ENCODE measurements at regions not wholly inside any gene's neighbourhood (a gene's known extent, or its start where the extent isn't known, plus 50 kb on each side); places are given as distances from the start of the nearest gene placed in this dataset.

DNA sequence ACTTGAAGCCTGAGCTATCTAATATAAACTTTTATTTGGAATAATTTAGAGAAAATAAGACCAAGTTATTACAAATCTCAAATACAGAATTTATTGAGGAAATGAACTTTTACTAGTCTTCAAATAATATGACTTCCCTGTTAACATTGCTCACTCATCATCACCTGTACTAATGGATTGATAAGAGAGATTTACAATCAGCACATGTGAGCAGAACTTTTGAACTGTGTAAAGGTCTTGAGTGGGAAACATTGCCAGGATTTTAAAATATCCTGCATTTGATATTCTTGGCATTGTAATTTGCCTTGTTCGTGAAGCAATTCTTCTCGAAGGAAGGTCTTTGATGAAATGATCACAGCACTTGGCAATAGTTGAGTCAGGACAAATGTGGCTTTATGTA lies 111.9 kb downstream of the FGF9 start:
- Histone ChIP-seq H3K27me3 (no peaks in the 10 kb centered on the region), H3K9me3 (peaks cover 0 to 17% (median 0%) of the 10 kb centered on the region in 3 donors), H3K4me1 (no peaks in the 10 kb centered on the region), H3K4me3 (no peak overlapping the region), H3K27ac (no peak overlapping the region), H3K36me3 (no peaks in the 10 kb centered on the region)
- no peak for ATAC-seq
- TF ChIP-seq EP300 (IDR thresholded peaks at IDR 0.05) (no peak), CTCF (IDR thresholded peaks at IDR 0.05) (no peak), POLR2A (IDR thresholded peaks at IDR 0.05) (no peak), POLR2AphosphoS5 (IDR thresholded peaks at IDR 0.05) (no peak)
- WGBS, 2 donors (ENCODE audit: low coverage in 1 of 2), result 72 to 84% methylated on average over 2 of the region's 2 CpGs

DNA sequence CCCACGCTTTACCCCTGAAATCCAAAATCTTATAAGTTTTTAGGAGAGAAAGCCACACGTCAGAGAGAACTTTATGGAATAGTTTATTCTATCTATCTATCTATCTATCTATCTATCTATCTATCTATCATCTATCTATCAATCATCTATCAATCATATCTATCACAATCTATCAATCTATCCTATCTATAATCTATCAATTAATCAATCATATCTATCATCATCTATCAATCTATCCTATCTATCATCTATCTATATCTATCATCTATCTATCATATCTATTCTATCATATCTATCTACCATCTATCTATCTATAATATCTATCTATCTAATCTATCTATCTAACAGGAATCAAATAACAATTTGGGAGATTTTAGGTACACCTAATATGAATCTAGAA lies 115.1 kb downstream of the FGF9 start:
- 82 to 100% methylated on average over 2 of the region's 2 CpGs for WGBS, 2 donors (ENCODE audit: low coverage in 1 of 2)
- no peak overlapping the region for H3K27ac ChIP-seq
- no peaks in the 10 kb centered on the region for H3K4me1 ChIP-seq
- ATAC-seq, result no peak
- H3K27me3 ChIP-seq, result peaks cover 3% of the 10 kb centered on the region
- peaks cover 0 to under 1% (median 0%) of the 10 kb centered on the region in 3 donors for H3K9me3 ChIP-seq
- no peak overlapping the region for H3K4me3 ChIP-seq
- TF ChIP-seq POLR2A (IDR thresholded peaks at IDR 0.05) (no peak), POLR2AphosphoS5 (IDR thresholded peaks at IDR 0.05) (no peak), CTCF (IDR thresholded peaks at IDR 0.05) (no peak), EP300 (IDR thresholded peaks at IDR 0.05) (no peak)
- no peaks in the 10 kb centered on the region for H3K36me3 ChIP-seq

DNA sequence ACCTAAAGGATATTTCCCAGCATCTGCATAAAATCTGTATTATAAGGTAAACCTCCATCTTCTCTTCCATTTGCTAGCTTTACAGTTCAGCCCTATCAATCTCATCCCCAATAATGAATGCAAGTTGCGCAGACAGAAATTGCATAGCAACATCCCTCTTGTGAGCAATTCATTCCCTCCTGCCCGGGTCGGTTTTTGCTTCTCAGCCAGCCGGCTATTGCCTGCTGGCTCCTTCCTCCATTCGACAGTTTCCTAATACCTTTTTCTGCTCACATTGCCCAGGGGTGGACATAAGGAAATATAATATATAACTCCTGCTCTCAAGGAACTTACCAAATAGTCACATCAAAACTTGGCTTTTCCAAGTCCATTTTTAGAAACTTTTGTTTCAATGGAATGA lies 125.2 kb downstream of the FGF9 start:
- Histone ChIP-seq H3K4me1 (no peaks in the 10 kb centered on the region), H3K36me3 (no peaks in the 10 kb centered on the region), H3K27ac (no peak overlapping the region), H3K27me3 (no peaks in the 10 kb centered on the region), H3K4me3 (no peak overlapping the region), H3K9me3 (no peaks in the 10 kb centered on the region)
- 47 to 56% methylated on average over 4 to 5 of the region's 5 CpGs for WGBS, 2 donors (ENCODE audit: low coverage in 1 of 2)
- no peak for ATAC-seq
- no peak for TF ChIP-seq POLR2A (IDR thresholded peaks at IDR 0.05)
- no peak for TF ChIP-seq EP300 (IDR thresholded peaks at IDR 0.05)
- TF ChIP-seq CTCF (IDR thresholded peaks at IDR 0.05), result no peak
- no peak for TF ChIP-seq POLR2AphosphoS5 (IDR thresholded peaks at IDR 0.05)

DNA sequence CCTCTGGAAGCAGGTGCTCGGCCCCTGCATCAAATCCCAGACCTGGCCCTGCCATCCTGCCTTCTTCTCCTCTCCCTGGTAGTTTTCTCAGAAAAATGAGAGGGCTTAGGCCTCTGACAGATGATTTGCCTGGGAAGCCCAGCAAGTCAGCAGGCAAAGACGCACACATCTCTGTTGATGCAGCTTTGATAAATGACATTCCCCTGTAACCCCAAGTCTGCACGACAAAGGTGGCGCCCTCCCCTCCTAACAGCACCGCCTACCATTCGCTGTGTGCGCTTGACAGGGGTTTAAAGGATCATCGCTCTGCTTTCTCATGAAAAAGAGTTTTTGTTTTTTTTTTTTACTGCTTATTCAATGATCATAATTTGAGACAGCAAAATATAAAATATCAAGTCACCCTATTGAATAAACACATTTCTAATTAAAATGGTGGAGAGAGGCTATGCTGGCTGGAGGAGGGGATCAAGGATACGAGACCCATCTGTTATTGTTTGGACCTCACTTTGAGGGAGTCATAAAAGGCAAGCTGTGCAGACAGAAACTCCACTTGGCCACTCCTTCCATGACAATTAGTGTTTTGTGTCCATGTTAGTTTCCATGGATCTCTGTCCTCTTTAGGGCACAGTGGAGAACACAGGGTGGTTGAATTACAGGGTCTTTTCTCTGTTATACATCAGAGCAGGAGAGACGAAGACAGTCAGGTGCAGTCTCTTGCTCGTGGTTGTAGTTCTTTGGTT lies 126.1 kb downstream of the FGF9 start:
- Histone ChIP-seq H3K27me3 (no peaks in the 10 kb centered on the region), H3K27ac (no peak overlapping the region), H3K4me3 (no peak overlapping the region), H3K9me3 (no peaks in the 10 kb centered on the region), H3K4me1 (no peaks in the 10 kb centered on the region), H3K36me3 (no peaks in the 10 kb centered on the region)
- WGBS, 2 donors (ENCODE audit: low coverage in 1 of 2), result 83 to 85% methylated on average over 10 of the region's 11 CpGs
- TF ChIP-seq POLR2AphosphoS5 (IDR thresholded peaks at IDR 0.05) (no peak), POLR2A (IDR thresholded peaks at IDR 0.05) (no peak), EP300 (IDR thresholded peaks at IDR 0.05) (no peak), CTCF (IDR thresholded peaks at IDR 0.05) (no peak)
- no peak for ATAC-seq

GRCh38 chr13:21797736-21798135 lies 126.9 kb downstream of the FGF9 start:
- WGBS, 2 donors (ENCODE audit: low coverage in 1 of 2), result 86% methylated on average over 3 of the region's 4 CpGs; no CpG with 5 or more reads in 1 of the 2 donors
- ATAC-seq, result no peak
- TF ChIP-seq EP300 (IDR thresholded peaks at IDR 0.05) (no peak), CTCF (IDR thresholded peaks at IDR 0.05) (no peak), POLR2A (IDR thresholded peaks at IDR 0.05) (no peak), POLR2AphosphoS5 (IDR thresholded peaks at IDR 0.05) (no peak)
- no peak overlapping the region for H3K27ac ChIP-seq
- no peaks in the 10 kb centered on the region for H3K9me3 ChIP-seq
- no peaks in the 10 kb centered on the region for H3K27me3 ChIP-seq
- no peaks in the 10 kb centered on the region for H3K36me3 ChIP-seq
- H3K4me3 ChIP-seq, result no peak overlapping the region
- no peaks in the 10 kb centered on the region for H3K4me1 ChIP-seq

All from gastroesophageal sphincter (tissue), 4 donors.